WERI-Rb-1 (cell line): ENCODE measurements at regions not wholly inside any gene's neighbourhood (a gene's known extent, or its start where the extent isn't known, plus 50 kb on each side); places are given as distances from the start of the nearest gene placed in this dataset.

Source experiments
- DNase-seq: peaks from one replicate; pipeline ENCODE4 v3.0.0-alpha.2; 2020
- H3K27ac ChIP-seq: fragments of 250-450 bp; sonication (Bioruptor Pico); 2 replicates; pipeline ENCODE4 v1.5.1; 2020; ENCODE audit warnings: mild to moderate bottlenecking, moderate library complexity
- H3K27me3 ChIP-seq: fragments of 250-450 bp; sonication (Bioruptor Pico); 2 replicates; pipeline ENCODE4 v1.5.1; 2021; ENCODE audit warnings: mild to moderate bottlenecking, low read depth, moderate library complexity; ENCODE audit not compliant: insufficient read depth, severe bottlenecking
- H3K36me3 ChIP-seq: fragments of 250-450 bp; sonication (Bioruptor Pico); 2 replicates; pipeline ENCODE4 v1.5.1; 2020; ENCODE audit warnings: mild to moderate bottlenecking, moderate library complexity
- H3K4me3 ChIP-seq: 2 replicates; pipeline ENCODE4 v1.5.1; 2011; ENCODE audit warnings: low read depth, mild to moderate bottlenecking, control low read depth, low read length
- H3K9me3 ChIP-seq: fragments of 250-450 bp; sonication (Bioruptor Pico); 2 replicates; pipeline ENCODE4 v1.5.1; 2021; ENCODE audit warnings: mild to moderate bottlenecking, moderate library complexity; ENCODE audit not compliant: severe bottlenecking
- CTCF ChIP-seq: IDR thresholded peaks from 2 replicates; pipeline ENCODE4 v1.5.1; 2011; ENCODE audit warnings: low read depth, mild to moderate bottlenecking, control low read depth, inconsistent platforms, low read length

- Histone ChIP-seq H3K36me3 (no peaks in the 10 kb centered on the region), H3K9me3 (no peaks in the 10 kb centered on the region), H3K27ac (no peak overlapping the region), H3K4me3 (no peak overlapping the region), H3K27me3 (no peaks in the 10 kb centered on the region)
- no peak for TF ChIP-seq CTCF
- DNase-seq: no peak
These were observed 825.7 kb upstream of the MAP3K7 start for GRCh38 chr6:91412532-91412931.

GRCh38 chr6:91407706-91408105, 820.8 kb upstream of the MAP3K7 start:
- TF ChIP-seq CTCF: no peak
- H3K4me3 ChIP-seq: no peak overlapping the region
- DNase-seq: no peak
- no peaks in the 10 kb centered on the region for H3K27me3 ChIP-seq
- no peaks in the 10 kb centered on the region for H3K36me3 ChIP-seq
- H3K9me3 ChIP-seq: no peaks in the 10 kb centered on the region
- H3K27ac ChIP-seq: no peak overlapping the region

GRCh38 chr6:91392951-91393350, 806.1 kb upstream of the MAP3K7 start:
- Histone ChIP-seq H3K27ac (no peak overlapping the region), H3K27me3 (no peaks in the 10 kb centered on the region), H3K9me3 (peaks cover 7% of the 10 kb centered on the region), H3K4me3 (no peak overlapping the region), H3K36me3 (no peaks in the 10 kb centered on the region)
- no peak for TF ChIP-seq CTCF
- DNase-seq: no peak

GRCh38 chr6:91387290-91388059, 800.6 kb upstream of the MAP3K7 start:
- TF ChIP-seq CTCF: no peak

GRCh38 chr6:91386204-91386603, 799.3 kb upstream of the MAP3K7 start:
- H3K27me3 ChIP-seq: no peaks in the 10 kb centered on the region
- H3K36me3 ChIP-seq: no peaks in the 10 kb centered on the region
- DNase-seq: no peak
- no peak overlapping the region for H3K27ac ChIP-seq
- peaks cover 7% of the 10 kb centered on the region for H3K9me3 ChIP-seq
- no peak for TF ChIP-seq CTCF
- H3K4me3 ChIP-seq: no peak overlapping the region

More at GRCh38 chr6:91387290-91388059, 800.6 kb upstream of the MAP3K7 start:
- no peak overlapping the region for H3K27ac ChIP-seq
- H3K4me3 ChIP-seq: no peak overlapping the region
- no peaks in the 10 kb centered on the region for H3K27me3 ChIP-seq
- no peak for DNase-seq
- peaks cover 7% of the 10 kb centered on the region for H3K9me3 ChIP-seq
- no peaks in the 10 kb centered on the region for H3K36me3 ChIP-seq

GRCh38 chr6:91383207-91383606, 796.3 kb upstream of the MAP3K7 start:
- TF ChIP-seq CTCF: no peak
- Histone ChIP-seq H3K4me3 (no peak overlapping the region), H3K27me3 (no peaks in the 10 kb centered on the region), H3K9me3 (no peaks in the 10 kb centered on the region), H3K27ac (no peak overlapping the region), H3K36me3 (no peaks in the 10 kb centered on the region)
- no peak for DNase-seq
